ENCODE measurements at regions not wholly inside any gene's neighbourhood (a gene's known extent, or its start where the extent isn't known, plus 50 kb on each side); places are given as distances from the start of the nearest gene placed in this dataset.
"Not testable (repeated sequence)": the region's sequence is repeated elsewhere in the genome, so short reads cannot be mapped to it uniquely, and the experiment has no call there.

- no peak for DNase-seq
- H3K79me2 ChIP-seq (ENCODE audit: low read length) = no peaks in the 10 kb centered on the region
- no peak overlapping the region for H3K27ac ChIP-seq (ENCODE audit: low read length)
- no peaks in the 10 kb centered on the region for H3K27me3 ChIP-seq (ENCODE audit: low read length)
- no peaks in the 10 kb centered on the region for H3K36me3 ChIP-seq (ENCODE audit: insufficient read depth, low read length)
- no peak overlapping the region for H3K9ac ChIP-seq (ENCODE audit: low read length)
- H3K9me2 ChIP-seq (replicated peaks; ENCODE audit: insufficient read depth, low read length) = no peaks in the 10 kb centered on the region
- H3K9me3 ChIP-seq (ENCODE audit: low read length) = no peaks in the 10 kb centered on the region
- H2AFZ ChIP-seq (ENCODE audit: low read length) = no peak overlapping the region
- H4K20me1 ChIP-seq (ENCODE audit: insufficient read depth, low read depth, low read length) = no peaks in the 10 kb centered on the region
- no peak overlapping the region for H3K4me3 ChIP-seq (ENCODE audit: low read length)
- no peaks in the 10 kb centered on the region for H3K4me1 ChIP-seq (ENCODE audit: low read length)
- no peak overlapping the region for H3K4me2 ChIP-seq (ENCODE audit: low read depth, low read length, poor library complexity, severe bottlenecking)
These were observed 854.1 kb downstream of the TBC1D22A start for GRCh38 chr22:47616396-47617020.

DNA sequence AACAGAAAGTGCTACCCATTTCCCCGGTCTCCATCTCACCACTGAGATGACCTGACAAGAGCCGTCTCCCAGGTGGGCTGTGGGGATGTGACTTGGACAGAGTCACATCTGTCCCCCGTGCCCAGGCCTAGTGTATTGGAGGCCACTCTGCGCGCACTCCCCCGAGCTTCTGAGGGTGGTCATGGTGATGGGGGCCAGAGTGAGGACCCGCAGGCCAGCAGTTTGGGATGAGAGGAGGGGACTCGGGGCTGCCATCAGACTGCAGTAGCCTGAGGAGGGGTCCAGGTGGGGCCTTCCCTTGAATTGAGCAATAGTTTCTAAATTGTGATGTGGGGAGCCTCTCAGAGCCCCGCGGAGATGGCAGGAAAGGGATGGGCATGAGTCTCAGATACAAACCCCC is 852.6 kb downstream of the TBC1D22A start:
- Histone ChIP-seq H3K27ac (ENCODE audit: low read length) (no peak overlapping the region), H3K36me3 (ENCODE audit: insufficient read depth, low read length) (no peaks in the 10 kb centered on the region), H3K4me1 (ENCODE audit: low read length) (no peaks in the 10 kb centered on the region), H3K27me3 (ENCODE audit: low read length) (no peaks in the 10 kb centered on the region), H4K20me1 (ENCODE audit: insufficient read depth, low read depth, low read length) (no peaks in the 10 kb centered on the region), H3K9me2 (replicated peaks; ENCODE audit: insufficient read depth, low read length) (no peaks in the 10 kb centered on the region), H3K9me3 (ENCODE audit: low read length) (no peaks in the 10 kb centered on the region), H3K4me3 (ENCODE audit: low read length) (no peak overlapping the region), H3K79me2 (ENCODE audit: low read length) (no peaks in the 10 kb centered on the region), H2AFZ (ENCODE audit: low read length) (no peak overlapping the region), H3K4me2 (ENCODE audit: low read depth, low read length, poor library complexity, severe bottlenecking) (no peak overlapping the region), H3K9ac (ENCODE audit: low read length) (no peak overlapping the region)
- DNase-seq = no peak

- Histone ChIP-seq H3K36me3 (ENCODE audit: insufficient read depth, low read length) (no peaks in the 10 kb centered on the region), H3K4me3 (ENCODE audit: low read length) (no peak overlapping the region), H3K9me3 (ENCODE audit: low read length) (no peaks in the 10 kb centered on the region), H3K4me2 (ENCODE audit: low read depth, low read length, poor library complexity, severe bottlenecking) (no peak overlapping the region), H3K79me2 (ENCODE audit: low read length) (no peaks in the 10 kb centered on the region), H3K27me3 (ENCODE audit: low read length) (no peaks in the 10 kb centered on the region), H3K4me1 (ENCODE audit: low read length) (no peaks in the 10 kb centered on the region), H4K20me1 (ENCODE audit: insufficient read depth, low read depth, low read length) (no peaks in the 10 kb centered on the region), H3K9me2 (replicated peaks; ENCODE audit: insufficient read depth, low read length) (no peaks in the 10 kb centered on the region), H3K27ac (ENCODE audit: low read length) (no peak overlapping the region), H2AFZ (ENCODE audit: low read length) (no peak overlapping the region), H3K9ac (ENCODE audit: low read length) (no peak overlapping the region)
- DNase-seq = no peak
These were observed 851.3 kb downstream of the TBC1D22A start for GRCh38 chr22:47613606-47614350.

DNA sequence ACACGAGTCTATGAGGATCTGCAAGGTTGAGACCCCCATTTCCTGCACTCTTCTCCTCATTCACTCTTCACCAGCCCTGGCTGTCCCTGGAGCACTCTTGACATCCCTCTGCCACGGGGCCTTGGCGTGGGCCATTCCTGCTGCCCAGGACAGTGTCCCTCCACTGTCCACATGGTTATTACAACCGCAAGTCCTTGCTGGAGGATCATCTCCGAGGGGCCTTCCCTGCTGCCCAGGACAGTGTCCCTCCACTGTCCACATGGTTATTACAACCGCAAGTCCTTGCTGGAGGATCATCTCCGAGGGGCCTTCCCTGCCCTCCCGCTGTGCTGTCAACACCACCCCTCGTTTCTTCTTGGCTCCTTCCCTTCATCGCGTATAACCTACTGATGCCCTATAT is 850.7 kb downstream of the TBC1D22A start:
- not testable (repeated sequence) for H3K9me3 ChIP-seq (ENCODE audit: low read length); H3K4me2 ChIP-seq (ENCODE audit: low read depth, low read length, poor library complexity, severe bottlenecking); H3K9ac ChIP-seq (ENCODE audit: low read length); H3K27ac ChIP-seq (ENCODE audit: low read length); H3K4me1 ChIP-seq (ENCODE audit: low read length); H4K20me1 ChIP-seq (ENCODE audit: insufficient read depth, low read depth, low read length); H3K4me3 ChIP-seq (ENCODE audit: low read length); H3K27me3 ChIP-seq (ENCODE audit: low read length); H3K79me2 ChIP-seq (ENCODE audit: low read length); H3K36me3 ChIP-seq (ENCODE audit: insufficient read depth, low read length); H3K9me2 ChIP-seq (replicated peaks; ENCODE audit: insufficient read depth, low read length); DNase-seq; H2AFZ ChIP-seq (ENCODE audit: low read length)

- H2AFZ ChIP-seq (ENCODE audit: low read length) = no peak overlapping the region
- no peak for DNase-seq
These were observed 850.0 kb downstream of the TBC1D22A start for GRCh38 chr22:47612311-47612910.

DNA sequence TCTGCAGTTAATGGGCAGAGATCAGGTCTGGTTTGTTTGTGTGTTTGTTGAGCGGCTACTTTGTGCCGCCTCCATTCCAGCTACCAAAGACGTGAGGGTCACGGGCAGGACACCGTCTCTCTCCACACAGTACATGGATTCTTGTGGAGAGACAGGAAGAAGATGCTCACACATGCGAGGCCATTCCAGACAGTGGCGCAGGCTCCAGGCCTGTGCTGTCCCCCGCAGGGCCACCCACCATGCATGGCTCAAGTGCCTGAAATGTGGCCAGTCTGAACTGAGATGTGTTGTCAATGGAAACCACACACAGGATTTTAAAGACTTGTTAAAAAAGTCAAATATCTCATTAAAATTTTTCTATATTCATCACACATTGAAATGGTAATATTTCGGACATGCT is 848.3 kb downstream of the TBC1D22A start:
- H3K4me2 ChIP-seq (ENCODE audit: low read depth, low read length, poor library complexity, severe bottlenecking) = no peak overlapping the region
- H3K79me2 ChIP-seq (ENCODE audit: low read length) = no peaks in the 10 kb centered on the region
- no peak overlapping the region for H3K27ac ChIP-seq (ENCODE audit: low read length)
- H3K4me3 ChIP-seq (ENCODE audit: low read length) = no peak overlapping the region
- no peaks in the 10 kb centered on the region for H3K36me3 ChIP-seq (ENCODE audit: insufficient read depth, low read length)
- no peaks in the 10 kb centered on the region for H3K9me3 ChIP-seq (ENCODE audit: low read length)
- DNase-seq = no peak
- no peaks in the 10 kb centered on the region for H3K9me2 ChIP-seq (replicated peaks; ENCODE audit: insufficient read depth, low read length)
- no peaks in the 10 kb centered on the region for H3K27me3 ChIP-seq (ENCODE audit: low read length)
- no peak overlapping the region for H2AFZ ChIP-seq (ENCODE audit: low read length)
- no peaks in the 10 kb centered on the region for H3K4me1 ChIP-seq (ENCODE audit: low read length)
- no peaks in the 10 kb centered on the region for H4K20me1 ChIP-seq (ENCODE audit: insufficient read depth, low read depth, low read length)
- H3K9ac ChIP-seq (ENCODE audit: low read length) = no peak overlapping the region

More at GRCh38 chr22:47612311-47612910, 850.0 kb downstream of the TBC1D22A start:
- H3K4me3 ChIP-seq (ENCODE audit: low read length) = no peak overlapping the region
- no peaks in the 10 kb centered on the region for H3K4me1 ChIP-seq (ENCODE audit: low read length)
- H3K36me3 ChIP-seq (ENCODE audit: insufficient read depth, low read length) = no peaks in the 10 kb centered on the region
- H4K20me1 ChIP-seq (ENCODE audit: insufficient read depth, low read depth, low read length) = no peaks in the 10 kb centered on the region
- no peaks in the 10 kb centered on the region for H3K9me3 ChIP-seq (ENCODE audit: low read length)
- H3K79me2 ChIP-seq (ENCODE audit: low read length) = no peaks in the 10 kb centered on the region
- no peaks in the 10 kb centered on the region for H3K27me3 ChIP-seq (ENCODE audit: low read length)
- H3K4me2 ChIP-seq (ENCODE audit: low read depth, low read length, poor library complexity, severe bottlenecking) = no peak overlapping the region
- H3K9me2 ChIP-seq (replicated peaks; ENCODE audit: insufficient read depth, low read length) = no peaks in the 10 kb centered on the region
- no peak overlapping the region for H3K27ac ChIP-seq (ENCODE audit: low read length)
- H3K9ac ChIP-seq (ENCODE audit: low read length) = no peak overlapping the region

DNA sequence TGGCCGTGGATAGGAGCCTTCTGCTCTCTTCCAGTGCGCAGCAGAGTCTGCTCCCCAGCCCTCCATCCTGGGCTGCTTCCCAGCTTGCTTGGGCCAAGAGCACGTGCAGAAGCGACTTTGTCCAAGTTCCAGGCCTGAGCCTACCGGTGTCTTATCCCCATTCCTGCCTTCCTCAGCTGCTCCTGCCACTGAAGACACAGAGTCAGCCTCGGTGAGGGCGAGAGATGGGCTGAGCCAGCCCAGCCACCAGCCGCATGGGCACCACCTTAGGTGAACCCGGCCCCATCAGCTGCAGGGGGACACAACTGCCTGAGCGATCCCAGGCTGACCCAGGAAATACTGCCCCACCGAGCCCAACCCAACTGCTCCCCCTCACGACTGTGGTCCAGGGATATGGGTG is 847.8 kb downstream of the TBC1D22A start:
- no peaks in the 10 kb centered on the region for H3K79me2 ChIP-seq (ENCODE audit: low read length)
- no peak overlapping the region for H3K9ac ChIP-seq (ENCODE audit: low read length)
- no peak overlapping the region for H3K4me2 ChIP-seq (ENCODE audit: low read depth, low read length, poor library complexity, severe bottlenecking)
- no peaks in the 10 kb centered on the region for H4K20me1 ChIP-seq (ENCODE audit: insufficient read depth, low read depth, low read length)
- no peak overlapping the region for H2AFZ ChIP-seq (ENCODE audit: low read length)
- no peaks in the 10 kb centered on the region for H3K36me3 ChIP-seq (ENCODE audit: insufficient read depth, low read length)
- no peak overlapping the region for H3K4me3 ChIP-seq (ENCODE audit: low read length)
- H3K27ac ChIP-seq (ENCODE audit: low read length) = no peak overlapping the region
- DNase-seq = no peak
- H3K4me1 ChIP-seq (ENCODE audit: low read length) = no peaks in the 10 kb centered on the region
- H3K9me2 ChIP-seq (replicated peaks; ENCODE audit: insufficient read depth, low read length) = no peaks in the 10 kb centered on the region
- no peaks in the 10 kb centered on the region for H3K9me3 ChIP-seq (ENCODE audit: low read length)
- H3K27me3 ChIP-seq (ENCODE audit: low read length) = no peaks in the 10 kb centered on the region

- Histone ChIP-seq H2AFZ (ENCODE audit: low read length) (no peak overlapping the region), H3K4me1 (ENCODE audit: low read length) (no peaks in the 10 kb centered on the region), H3K79me2 (ENCODE audit: low read length) (no peaks in the 10 kb centered on the region), H3K36me3 (ENCODE audit: insufficient read depth, low read length) (no peaks in the 10 kb centered on the region), H3K27me3 (ENCODE audit: low read length) (no peaks in the 10 kb centered on the region), H3K27ac (ENCODE audit: low read length) (no peak overlapping the region), H4K20me1 (ENCODE audit: insufficient read depth, low read depth, low read length) (no peaks in the 10 kb centered on the region), H3K4me2 (ENCODE audit: low read depth, low read length, poor library complexity, severe bottlenecking) (no peak overlapping the region), H3K9me3 (ENCODE audit: low read length) (no peaks in the 10 kb centered on the region), H3K9ac (ENCODE audit: low read length) (no peak overlapping the region), H3K4me3 (ENCODE audit: low read length) (no peak overlapping the region), H3K9me2 (replicated peaks; ENCODE audit: insufficient read depth, low read length) (no peaks in the 10 kb centered on the region)
- DNase-seq = no peak
These were observed 847.2 kb downstream of the TBC1D22A start for GRCh38 chr22:47609653-47610052.

Data from Karpas-422 (cell line).